HT1080 (cell line): ENCODE measurements at regions not wholly inside any gene's neighbourhood (a gene's known extent, or its start where the extent isn't known, plus 50 kb on each side); places are given as distances from the start of the nearest gene placed in this dataset.
A peak's percentile ranks its signal among the peaks of the same experiment; 100 is the strongest.

Experiments
- DNase-seq: peaks from one replicate; pipeline ENCODE4 v3.0.0-alpha.2; 2015; ENCODE audit warnings: low read depth

GRCh38 chr1:221101807-221102605 lies 222.8 kb downstream of the HLX start:
- DNase-seq = no peak

GRCh38 chr1:221104596-221104995 lies 225.4 kb downstream of the HLX start:
- DNase-seq = no peak

- no peak for DNase-seq
Observed at GRCh38 chr1:221105578-221105977, 226.3 kb downstream of the HLX start.

- no peak for DNase-seq
Observed at GRCh38 chr1:221106616-221107015, 227.4 kb downstream of the HLX start.

- no peak for DNase-seq
Observed at GRCh38 chr1:221109930-221110329, 230.7 kb downstream of the HLX start.

GRCh38 chr1:221117133-221117532 lies 237.9 kb downstream of the HLX start:
- DNase-seq = no peak

- DNase-seq = peak; percentile 69
Observed at GRCh38 chr1:221117548-221117951, 238.3 kb downstream of the HLX start.

GRCh38 chr1:221118176-221118937 lies 239.1 kb downstream of the HLX start:
- DNase-seq = no peak

- no peak for DNase-seq
Observed at GRCh38 chr1:221118938-221119320, 239.7 kb downstream of the HLX start.

- DNase-seq = no peak
Observed at GRCh38 chr1:221122501-221122900, 243.3 kb downstream of the HLX start.

GRCh38 chr1:221125976-221126375 lies 246.7 kb downstream of the HLX start:
- DNase-seq = no peak

GRCh38 chr1:221137666-221138065 lies 258.4 kb downstream of the HLX start:
- no peak for DNase-seq

- no peak for DNase-seq
Observed at GRCh38 chr1:221138516-221138915, 259.3 kb downstream of the HLX start.

- no peak for DNase-seq
Observed at GRCh38 chr1:221139991-221140390, 260.7 kb downstream of the HLX start.

- DNase-seq = peak; percentile 23
Observed at GRCh38 chr1:221141096-221141495, 261.9 kb downstream of the HLX start.

- DNase-seq = no peak
Observed at GRCh38 chr1:221141606-221142285, 262.5 kb downstream of the HLX start.

- DNase-seq = no peak
Observed at GRCh38 chr1:221148660-221149059, 269.4 kb downstream of the HLX start.

GRCh38 chr1:221149111-221149510 lies 269.9 kb downstream of the HLX start:
- no peak for DNase-seq

- no peak for DNase-seq
Observed at GRCh38 chr1:221149555-221150075, 270.4 kb downstream of the HLX start.

GRCh38 chr1:221150996-221151395 lies 271.8 kb downstream of the HLX start:
- DNase-seq = no peak

- no peak for DNase-seq
Observed at GRCh38 chr1:221154932-221155331, 275.7 kb downstream of the HLX start.
